ENCODE measurements at regions not wholly inside any gene's neighbourhood (a gene's known extent, or its start where the extent isn't known, plus 50 kb on each side); places are given as distances from the start of the nearest gene placed in this dataset.

DNA sequence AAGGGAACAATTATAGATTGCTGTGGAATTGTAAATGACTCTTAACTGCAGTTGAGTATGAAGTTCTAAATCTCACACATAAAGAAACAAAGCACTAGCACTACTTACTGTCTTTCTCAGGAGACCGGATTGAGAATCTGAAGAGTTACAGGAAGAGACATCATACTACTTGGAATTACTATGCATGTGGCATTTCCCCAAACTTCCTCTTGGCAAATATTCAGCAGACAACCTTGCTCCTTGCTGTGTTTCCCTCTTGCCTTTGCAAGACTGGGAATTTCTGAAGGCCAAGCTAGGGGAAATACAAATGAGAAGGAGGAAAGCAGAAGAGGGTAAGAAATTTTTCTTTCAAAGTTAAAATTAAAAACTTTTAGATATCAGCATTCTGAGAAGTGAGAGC lies 173.6 kb upstream of the KCTD3 start:
- H2AFZ ChIP-seq (ENCODE audit: insufficient read depth, low read length, poor library complexity): no peak overlapping the region
- peaks cover 3% of the 10 kb centered on the region for H3K9me3 ChIP-seq (ENCODE audit: insufficient read depth, low read depth, low read length)
- DNase-seq: no peak
- H3K23ac ChIP-seq (ENCODE audit: low read length): no peak overlapping the region
- H2AK5ac ChIP-seq (ENCODE audit: low read length): no peak overlapping the region
- no CpG with 5 or more reads among the region's 1 CpG for WGBS (ENCODE audit: extremely low coverage, insufficient coverage, insufficient read length)
- H3K14ac ChIP-seq (ENCODE audit: low read length): no peak overlapping the region
- H2BK120ac ChIP-seq (ENCODE audit: insufficient read depth, low read length, poor library complexity): no peak overlapping the region
- H2BK12ac ChIP-seq (ENCODE audit: low read length): no peak overlapping the region
- no peak overlapping the region for H2BK5ac ChIP-seq (ENCODE audit: low read depth, low read length, poor library complexity)
- H3K36me3 ChIP-seq (ENCODE audit: control insufficient read depth in 1 of 2, insufficient read depth in 2 of 2, low read length in 2 of 2): no peaks in the 10 kb centered on the region
- H3K27ac ChIP-seq (ENCODE audit: low read depth, low read length): no peak overlapping the region
- H3K4me3 ChIP-seq (ENCODE audit: low read depth, low read length): no peak overlapping the region
- H3K79me1 ChIP-seq (ENCODE audit: low read length): no peaks in the 10 kb centered on the region
- no peak overlapping the region for H3K4ac ChIP-seq (ENCODE audit: low read depth, low read length)
- H4K8ac ChIP-seq (ENCODE audit: low read depth, low read length): no peak overlapping the region
- no peak overlapping the region for H3K4me2 ChIP-seq (ENCODE audit: low read length)
- H3K4me1 ChIP-seq (ENCODE audit: control insufficient read depth in 1 of 2, insufficient read depth in 2 of 2, low read length in 2 of 2): no peaks in the 10 kb centered on the region
- no peak overlapping the region for H4K91ac ChIP-seq (ENCODE audit: low read depth, low read length)
- no peaks in the 10 kb centered on the region for H3K79me2 ChIP-seq (ENCODE audit: control insufficient read depth, insufficient read depth, low read length, poor library complexity)
- no peak overlapping the region for H3K18ac ChIP-seq (ENCODE audit: low read length)
- H3K27me3 ChIP-seq (ENCODE audit: insufficient read depth, low read length): no peaks in the 10 kb centered on the region
- no peak overlapping the region for H4K12ac ChIP-seq (ENCODE audit: low read depth, low read length)
- no peak overlapping the region for H3K9ac ChIP-seq (ENCODE audit: low read length)

GRCh38 chr1:215394084-215394991 lies 172.8 kb upstream of the KCTD3 start:
- DNase-seq: peak in 1 of 2 donors; percentile 1
- Histone ChIP-seq H4K91ac (ENCODE audit: low read depth, low read length) (no peak overlapping the region), H2AFZ (ENCODE audit: insufficient read depth, low read length, poor library complexity) (no peak overlapping the region), H3K4ac (ENCODE audit: low read depth, low read length) (no peak overlapping the region), H3K4me2 (ENCODE audit: low read length) (no peak overlapping the region), H2BK5ac (ENCODE audit: low read depth, low read length, poor library complexity) (no peak overlapping the region), H3K79me1 (ENCODE audit: low read length) (no peaks in the 10 kb centered on the region), H3K4me3 (ENCODE audit: low read depth, low read length) (no peak overlapping the region), H2AK5ac (ENCODE audit: low read length) (no peak overlapping the region), H3K36me3 (ENCODE audit: control insufficient read depth in 1 of 2, insufficient read depth in 2 of 2, low read length in 2 of 2) (no peaks in the 10 kb centered on the region), H3K27ac (ENCODE audit: low read depth, low read length) (no peak overlapping the region), H3K18ac (ENCODE audit: low read length) (no peak overlapping the region), H3K14ac (ENCODE audit: low read length) (no peak overlapping the region), H3K9me3 (ENCODE audit: insufficient read depth, low read depth, low read length) (peaks cover 3% of the 10 kb centered on the region), H2BK12ac (ENCODE audit: low read length) (no peak overlapping the region), H3K4me1 (ENCODE audit: control insufficient read depth in 1 of 2, insufficient read depth in 2 of 2, low read length in 2 of 2) (no peaks in the 10 kb centered on the region), H3K9ac (ENCODE audit: low read length) (no peak overlapping the region), H4K12ac (ENCODE audit: low read depth, low read length) (no peak overlapping the region), H2BK120ac (ENCODE audit: insufficient read depth, low read length, poor library complexity) (no peak overlapping the region), H3K79me2 (ENCODE audit: control insufficient read depth, insufficient read depth, low read length, poor library complexity) (no peaks in the 10 kb centered on the region), H3K23ac (ENCODE audit: low read length) (no peak overlapping the region), H3K27me3 (ENCODE audit: insufficient read depth, low read length) (no peaks in the 10 kb centered on the region), H4K8ac (ENCODE audit: low read depth, low read length) (no peak overlapping the region)
- no CpG with 5 or more reads among the region's 53 CpGs for WGBS (ENCODE audit: extremely low coverage, insufficient coverage, insufficient read length)

GRCh38 chr1:215397106-215397505 lies 170.0 kb upstream of the KCTD3 start:
- Histone ChIP-seq H2BK120ac (ENCODE audit: insufficient read depth, low read length, poor library complexity) (no peak overlapping the region), H4K8ac (ENCODE audit: low read depth, low read length) (no peak overlapping the region), H3K9me3 (ENCODE audit: insufficient read depth, low read depth, low read length) (peaks cover 3% of the 10 kb centered on the region), H2BK12ac (ENCODE audit: low read length) (no peak overlapping the region), H4K12ac (ENCODE audit: low read depth, low read length) (no peak overlapping the region), H3K9ac (ENCODE audit: low read length) (no peak overlapping the region), H4K91ac (ENCODE audit: low read depth, low read length) (no peak overlapping the region), H3K4me1 (ENCODE audit: control insufficient read depth in 1 of 2, insufficient read depth in 2 of 2, low read length in 2 of 2) (no peaks in the 10 kb centered on the region), H3K79me2 (ENCODE audit: control insufficient read depth, insufficient read depth, low read length, poor library complexity) (no peaks in the 10 kb centered on the region), H3K79me1 (ENCODE audit: low read length) (no peaks in the 10 kb centered on the region), H3K27ac (ENCODE audit: low read depth, low read length) (no peak overlapping the region), H3K36me3 (ENCODE audit: control insufficient read depth in 1 of 2, insufficient read depth in 2 of 2, low read length in 2 of 2) (no peaks in the 10 kb centered on the region), H3K27me3 (ENCODE audit: insufficient read depth, low read length) (no peaks in the 10 kb centered on the region), H3K4me2 (ENCODE audit: low read length) (no peak overlapping the region), H2AK5ac (ENCODE audit: low read length) (no peak overlapping the region), H3K4me3 (ENCODE audit: low read depth, low read length) (no peak overlapping the region), H3K23ac (ENCODE audit: low read length) (no peak overlapping the region), H3K14ac (ENCODE audit: low read length) (no peak overlapping the region), H3K4ac (ENCODE audit: low read depth, low read length) (no peak overlapping the region), H2BK5ac (ENCODE audit: low read depth, low read length, poor library complexity) (no peak overlapping the region), H3K18ac (ENCODE audit: low read length) (no peak overlapping the region), H2AFZ (ENCODE audit: insufficient read depth, low read length, poor library complexity) (no peak overlapping the region)
- no peak for DNase-seq
- WGBS (ENCODE audit: extremely low coverage, insufficient coverage, insufficient read length): no CpG with 5 or more reads among the region's 5 CpGs

DNA sequence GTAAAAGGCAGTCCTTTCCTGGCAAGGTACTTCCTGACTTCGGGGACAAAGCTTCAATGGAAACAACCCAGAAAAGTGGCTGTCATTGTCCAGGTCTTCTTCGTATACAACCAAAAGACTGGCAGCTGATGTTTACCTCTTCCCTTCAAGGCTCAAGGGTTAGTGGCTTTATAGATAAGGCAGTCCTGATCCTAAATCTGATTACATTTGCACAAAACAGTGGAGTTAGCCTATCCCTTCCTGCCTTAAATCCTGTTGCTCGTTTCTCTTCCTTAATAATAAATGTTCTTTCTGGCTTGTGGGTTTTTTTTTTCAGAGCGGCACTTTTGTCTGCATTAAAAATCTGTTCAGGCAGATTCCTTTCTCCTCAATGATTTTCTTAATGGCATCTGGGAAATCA lies 169.3 kb upstream of the KCTD3 start:
- no peak overlapping the region for H3K18ac ChIP-seq (ENCODE audit: low read length)
- no peak overlapping the region for H2AFZ ChIP-seq (ENCODE audit: insufficient read depth, low read length, poor library complexity)
- H3K36me3 ChIP-seq (ENCODE audit: control insufficient read depth in 1 of 2, insufficient read depth in 2 of 2, low read length in 2 of 2): no peaks in the 10 kb centered on the region
- no peak overlapping the region for H4K8ac ChIP-seq (ENCODE audit: low read depth, low read length)
- H3K9me3 ChIP-seq (ENCODE audit: insufficient read depth, low read depth, low read length): peaks cover 3% of the 10 kb centered on the region
- no peak overlapping the region for H4K12ac ChIP-seq (ENCODE audit: low read depth, low read length)
- H3K79me2 ChIP-seq (ENCODE audit: control insufficient read depth, insufficient read depth, low read length, poor library complexity): no peaks in the 10 kb centered on the region
- no peak overlapping the region for H3K9ac ChIP-seq (ENCODE audit: low read length)
- no peak overlapping the region for H3K4me2 ChIP-seq (ENCODE audit: low read length)
- no peaks in the 10 kb centered on the region for H3K27me3 ChIP-seq (ENCODE audit: insufficient read depth, low read length)
- H3K14ac ChIP-seq (ENCODE audit: low read length): no peak overlapping the region
- H2BK12ac ChIP-seq (ENCODE audit: low read length): no peak overlapping the region
- H3K79me1 ChIP-seq (ENCODE audit: low read length): no peaks in the 10 kb centered on the region
- no peak for DNase-seq
- no CpG with 5 or more reads among the region's 4 CpGs for WGBS (ENCODE audit: extremely low coverage, insufficient coverage, insufficient read length)
- no peak overlapping the region for H2BK5ac ChIP-seq (ENCODE audit: low read depth, low read length, poor library complexity)
- no peak overlapping the region for H3K4me3 ChIP-seq (ENCODE audit: low read depth, low read length)
- H3K4ac ChIP-seq (ENCODE audit: low read depth, low read length): no peak overlapping the region
- H3K4me1 ChIP-seq (ENCODE audit: control insufficient read depth in 1 of 2, insufficient read depth in 2 of 2, low read length in 2 of 2): no peaks in the 10 kb centered on the region
- H3K27ac ChIP-seq (ENCODE audit: low read depth, low read length): no peak overlapping the region
- no peak overlapping the region for H4K91ac ChIP-seq (ENCODE audit: low read depth, low read length)
- no peak overlapping the region for H3K23ac ChIP-seq (ENCODE audit: low read length)
- no peak overlapping the region for H2BK120ac ChIP-seq (ENCODE audit: insufficient read depth, low read length, poor library complexity)
- no peak overlapping the region for H2AK5ac ChIP-seq (ENCODE audit: low read length)
